SK-N-SH (cell line): ENCODE measurements at regions not wholly inside any gene's neighbourhood (a gene's known extent, or its start where the extent isn't known, plus 50 kb on each side); places are given as distances from the start of the nearest gene placed in this dataset.

Experiments
- CHD2 ChIP-seq: fragments of 150-350 bp; IDR thresholded peaks from 2 replicates; pipeline ENCODE4 v1.6.1; 2018; ENCODE audit warnings: low read length; ENCODE audit not compliant: partially characterized antibody
- CTCF ChIP-seq: fragments of 200-600 bp; sonication (generic); IDR thresholded peaks from 2 replicates; pipeline ENCODE4 v1.6.1; 2017; ENCODE audit warnings: antibody characterized with exemption, mild to moderate bottlenecking, moderate library complexity
- EP300 ChIP-seq, 2 experiments: IDR thresholded peaks; 2 replicates each; pipeline versions ENCODE4 v1.4.0 to v1.6.1; 2012; ENCODE audit warnings: borderline replicate concordance in 1 of 2, low read depth in 1 of 2, low read length in 1 of 2
- GATA2 ChIP-seq: sonication (generic); formaldehyde crosslinking; IDR thresholded peaks from 2 replicates; pipeline ENCODE4 v1.5.0; 2020; ENCODE audit warnings: mild to moderate bottlenecking, missing genetic modification reagents
- JUND ChIP-seq: IDR thresholded peaks from 2 replicates; pipeline ENCODE4 v1.4.0; 2012
- MXI1 ChIP-seq: IDR thresholded peaks from 2 replicates; pipeline ENCODE4 v1.6.1; 2012; ENCODE audit warnings: mild to moderate bottlenecking, low read depth, low read length, improper control_type of control experiment
- POLR2AphosphoS5 ChIP-seq: IDR thresholded peaks from 2 replicates; pipeline ENCODE4 v1.6.1; 2012; ENCODE audit warnings: low read depth, low read length
- RAD21 ChIP-seq: IDR thresholded peaks from 2 replicates; pipeline ENCODE4 v1.6.1; 2012; ENCODE audit warnings: mild to moderate bottlenecking, low read length
- REST ChIP-seq: IDR thresholded peaks from 2 replicates; pipeline ENCODE4 v1.6.1; 2012; ENCODE audit warnings: mild to moderate bottlenecking, low read depth, low read length, moderate library complexity
- RFX5 ChIP-seq: IDR thresholded peaks from 2 replicates; pipeline ENCODE4 v1.6.1; 2012; ENCODE audit warnings: mild to moderate bottlenecking, improper control_type of control experiment, low read length
- TCF12 ChIP-seq: IDR thresholded peaks from 2 replicates; pipeline ENCODE4 v1.4.0; 2012
- ZBTB33 ChIP-seq: IDR thresholded peaks from 2 replicates; pipeline ENCODE4 v1.4.0; 2012; ENCODE audit warnings: low read depth, borderline replicate concordance
- TF ChIP-seq, protein P1 (sequence below): fragments of 150-350 bp; IDR thresholded peaks from 2 replicates; pipeline ENCODE4 v1.6.1; 2017; ENCODE audit warnings: antibody characterized with exemption, low read length, low read depth, borderline replicate concordance

DNA sequence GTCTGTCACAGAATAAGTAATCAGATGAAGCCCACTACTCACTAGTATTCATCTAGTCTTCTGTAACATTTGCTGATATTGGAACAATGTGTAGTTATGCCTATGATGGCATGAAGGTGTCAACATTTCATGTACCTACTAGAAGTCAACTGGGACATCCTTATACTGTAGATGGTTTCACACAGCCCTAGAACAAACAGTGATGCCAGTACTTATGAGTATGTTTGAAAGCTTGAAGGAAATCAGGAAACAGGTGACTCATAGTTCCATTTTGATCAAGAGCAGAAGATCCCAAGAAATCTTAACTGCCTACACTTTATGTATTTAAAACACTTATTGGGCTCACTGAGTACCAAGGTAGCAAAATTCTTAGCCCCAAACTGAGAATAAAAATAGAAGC lies 1519.6 kb downstream of the REEP3 start:
- no peak for TF ChIP-seq POLR2AphosphoS5
- TF ChIP-seq, protein P1, sequence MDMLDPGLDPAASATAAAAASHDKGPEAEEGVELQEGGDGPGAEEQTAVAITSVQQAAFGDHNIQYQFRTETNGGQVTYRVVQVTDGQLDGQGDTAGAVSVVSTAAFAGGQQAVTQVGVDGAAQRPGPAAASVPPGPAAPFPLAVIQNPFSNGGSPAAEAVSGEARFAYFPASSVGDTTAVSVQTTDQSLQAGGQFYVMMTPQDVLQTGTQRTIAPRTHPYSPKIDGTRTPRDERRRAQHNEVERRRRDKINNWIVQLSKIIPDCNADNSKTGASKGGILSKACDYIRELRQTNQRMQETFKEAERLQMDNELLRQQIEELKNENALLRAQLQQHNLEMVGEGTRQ = no peak
- no peak for TF ChIP-seq JUND
- TF ChIP-seq REST = no peak
- TF ChIP-seq EP300 (IDR thresholded peaks at IDR 0.05; ENCODE audit: borderline replicate concordance in 1 of 2, low read depth in 1 of 2, low read length in 1 of 2) = no peak
- no peak for TF ChIP-seq CTCF
- TF ChIP-seq RAD21 = no peak
- no peak for TF ChIP-seq RFX5
- TF ChIP-seq GATA2 = no peak
- TF ChIP-seq ZBTB33 = no peak
- no peak for TF ChIP-seq TCF12
- no peak for TF ChIP-seq MXI1
- TF ChIP-seq CHD2 = no peak
